ENCODE measurements at regions not wholly inside any gene's neighbourhood (a gene's known extent, or its start where the extent isn't known, plus 50 kb on each side); places are given as distances from the start of the nearest gene placed in this dataset.

- TF ChIP-seq CTCF (IDR thresholded peaks at IDR 0.05; ENCODE audit: insufficient read depth, low read length) (no peak), POLR2AphosphoS5 (IDR thresholded peaks at IDR 0.05; ENCODE audit: low read depth) (no peak), GABPA (IDR thresholded peaks at IDR 0.05; ENCODE audit: low read depth) (no peak), REST (IDR thresholded peaks at IDR 0.05; ENCODE audit: insufficient replicate concordance, low read depth) (no peak), SPI1 (IDR thresholded peaks at IDR 0.05; ENCODE audit: borderline replicate concordance, low read depth) (no peak)
These were observed 142.0 kb upstream of the UBE2E1 start for GRCh38 chr3:23663661-23664186.
